ENCODE measurements at regions not wholly inside any gene's neighbourhood (a gene's known extent, or its start where the extent isn't known, plus 50 kb on each side); places are given as distances from the start of the nearest gene placed in this dataset.

DNA sequence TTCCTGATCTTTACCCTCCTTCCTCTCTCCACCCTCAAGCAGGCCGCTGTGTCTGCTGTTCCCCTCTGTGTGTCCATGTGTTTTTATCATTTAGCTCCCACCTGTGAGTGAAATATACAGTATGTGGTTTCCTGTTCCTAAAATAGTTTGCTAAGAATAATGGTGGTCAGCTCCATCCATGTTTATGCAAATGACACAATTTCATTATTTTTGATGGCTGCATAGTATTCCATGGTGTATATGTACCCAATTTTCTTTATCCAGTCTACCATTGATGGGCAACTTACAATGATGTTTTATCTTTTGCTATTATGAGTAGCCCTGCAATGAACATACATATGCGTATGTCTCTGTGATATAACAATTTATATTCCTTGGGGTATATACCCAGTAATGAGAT is 133.4 kb upstream of the RGS18 start:
- no peak for DNase-seq

DNA sequence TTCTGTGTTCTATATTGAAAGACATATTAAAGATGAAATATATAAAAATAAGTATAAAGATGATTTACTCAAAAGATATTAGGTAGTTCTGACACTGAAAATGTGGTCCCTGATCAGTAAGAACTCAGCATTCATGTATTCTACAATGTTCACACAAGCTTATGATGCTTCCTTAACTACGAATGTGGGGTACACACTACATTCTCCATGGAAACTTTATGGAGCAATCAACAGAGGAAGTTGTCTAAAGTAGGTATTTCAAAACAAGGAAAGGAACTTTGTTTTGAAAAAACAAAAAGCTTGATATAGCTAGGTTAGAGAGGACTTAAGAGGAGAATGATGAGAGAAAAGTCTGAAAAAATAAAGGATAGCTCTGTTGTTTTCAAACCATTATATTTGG is 119.7 kb upstream of the RGS18 start:
- no peak for DNase-seq

GRCh38 chr1:192045131-192045530 is 113.1 kb upstream of the RGS18 start:
- DNase-seq: no peak

DNA sequence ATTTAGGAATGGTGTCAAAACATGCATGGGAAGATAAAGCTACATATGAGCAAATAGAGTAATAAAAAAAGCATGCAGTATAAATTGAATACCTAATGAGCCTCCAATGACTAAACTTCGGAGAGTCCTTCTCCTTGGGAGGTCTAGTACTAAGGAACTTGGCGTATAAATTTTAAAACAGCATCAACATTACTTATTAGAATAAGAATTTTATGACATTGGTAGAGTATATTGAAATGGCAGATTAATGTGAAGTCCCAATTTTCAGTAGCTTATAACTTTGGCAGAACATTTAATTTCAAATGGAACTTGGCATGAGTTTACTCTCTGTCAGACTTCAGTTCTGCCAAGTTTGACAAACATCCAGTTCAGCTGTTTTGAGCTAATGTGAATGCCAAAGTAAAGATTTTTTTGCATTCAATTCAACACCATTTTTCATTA is 104.7 kb upstream of the RGS18 start:
- no peak for DNase-seq

GRCh38 chr1:192057766-192058165 is 100.5 kb upstream of the RGS18 start:
- DNase-seq: no peak

DNA sequence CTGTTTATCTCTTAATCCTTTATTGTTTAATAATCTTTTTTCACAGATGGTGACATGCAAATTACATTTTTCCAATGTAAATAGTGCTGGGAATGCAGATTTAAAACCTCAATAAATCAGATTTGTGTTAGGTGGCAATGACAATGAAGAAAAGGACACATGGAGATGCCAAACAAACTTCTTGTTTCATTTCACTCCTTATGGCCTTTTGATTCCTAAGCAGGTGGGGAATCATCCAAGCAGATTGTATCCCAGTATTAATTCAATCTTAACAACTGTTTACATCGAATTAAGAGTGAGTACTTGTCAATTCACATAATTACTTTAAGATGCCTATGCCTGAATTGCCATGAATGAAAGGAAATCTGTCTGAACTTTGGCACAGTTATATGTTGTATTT is 98.9 kb upstream of the RGS18 start:
- DNase-seq: no peak

GRCh38 chr1:192061556-192061955 is 96.7 kb upstream of the RGS18 start:
- no peak for DNase-seq

- DNase-seq: no peak
These were observed 93.2 kb upstream of the RGS18 start for GRCh38 chr1:192065087-192065486.

- no peak for DNase-seq
These were observed 92.1 kb upstream of the RGS18 start for GRCh38 chr1:192066202-192066601.

- DNase-seq: no peak
These were observed 90.9 kb upstream of the RGS18 start for GRCh38 chr1:192067360-192067759.

- DNase-seq: no peak
These were observed 88.0 kb upstream of the RGS18 start for GRCh38 chr1:192070213-192070612.

GRCh38 chr1:192080684-192081083 is 77.6 kb upstream of the RGS18 start:
- no peak for DNase-seq

GRCh38 chr1:192081359-192081758 is 76.9 kb upstream of the RGS18 start:
- DNase-seq: no peak

- no peak for DNase-seq
These were observed 71.6 kb upstream of the RGS18 start for GRCh38 chr1:192086644-192087043.

DNA sequence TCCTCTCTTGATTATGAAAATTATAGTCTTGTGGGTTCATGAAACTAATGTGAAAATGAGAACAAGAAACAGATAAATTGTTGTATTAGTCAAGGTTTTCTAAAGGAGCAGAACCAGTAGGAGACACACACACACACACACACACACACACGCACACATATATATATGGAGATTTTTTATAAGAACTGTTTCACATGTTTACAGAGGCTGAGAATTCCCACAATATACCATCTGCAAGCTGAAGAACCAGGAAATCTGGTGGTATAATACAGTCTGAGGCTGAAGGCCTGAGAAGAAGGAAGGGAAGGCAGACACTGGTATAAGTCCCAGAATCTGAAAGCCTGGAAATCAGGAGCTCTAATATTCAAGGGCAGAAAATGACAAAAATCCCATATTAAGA is 70.9 kb upstream of the RGS18 start:
- no peak for DNase-seq

- DNase-seq: no peak
These were observed 69.8 kb upstream of the RGS18 start for GRCh38 chr1:192088496-192088895.

DNA sequence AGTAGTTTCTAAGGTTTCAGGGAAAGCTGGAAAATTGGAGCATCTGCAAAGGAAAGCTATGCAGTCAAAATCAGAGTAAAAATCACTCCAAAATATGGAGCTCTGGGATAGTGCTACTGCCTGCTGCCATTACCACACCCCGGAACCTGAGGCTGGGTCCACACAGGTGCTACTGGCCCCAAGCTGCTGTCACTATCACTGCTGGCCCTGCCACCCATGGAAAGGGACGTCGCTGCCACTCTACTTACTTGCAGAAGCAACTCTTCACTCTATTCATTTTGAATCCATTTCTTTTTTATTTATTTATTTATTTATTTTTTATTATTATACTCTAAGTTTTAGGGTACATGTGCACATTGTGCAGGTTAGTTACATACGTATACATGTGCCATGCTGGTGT is 60.3 kb upstream of the RGS18 start:
- DNase-seq: no peak

- no peak for DNase-seq
These were observed 58.9 kb upstream of the RGS18 start for GRCh38 chr1:192099328-192099727.

DNA sequence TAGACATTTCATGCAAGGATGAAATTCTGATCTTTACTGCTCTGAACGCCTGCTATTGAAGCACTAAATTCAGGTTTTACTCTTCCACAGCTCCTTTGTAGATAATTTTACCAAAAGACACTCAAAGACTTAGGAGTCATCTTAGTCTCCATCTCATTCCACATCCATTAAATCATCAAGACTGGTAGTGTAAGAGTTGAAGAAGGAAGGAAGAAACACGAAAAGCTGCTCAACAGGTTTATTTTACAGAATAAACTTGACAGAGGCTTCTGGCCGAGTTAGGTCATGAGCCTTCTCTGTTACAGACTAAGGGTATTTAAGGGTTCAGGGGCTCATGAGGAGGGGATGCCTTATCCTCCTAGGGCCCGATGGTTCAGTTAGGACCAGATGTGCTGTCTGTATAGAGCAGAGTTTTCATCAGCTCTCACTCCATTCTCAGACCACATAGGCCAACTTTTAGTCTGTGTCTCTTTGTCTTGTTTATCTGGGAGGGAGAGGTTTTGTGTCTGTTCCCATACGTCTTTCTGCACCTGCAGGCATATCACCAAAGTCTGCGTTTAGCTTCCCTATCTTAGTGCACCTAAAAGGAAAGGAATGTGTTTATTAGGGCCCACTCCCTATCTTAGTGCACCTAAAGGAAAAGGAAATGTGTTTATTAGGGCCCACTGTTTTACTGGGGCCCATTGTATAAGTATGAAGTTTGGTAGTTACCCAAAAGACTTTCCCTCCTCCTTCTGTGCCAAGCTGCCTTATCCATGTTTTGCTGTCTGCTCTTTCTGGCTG is 57.4 kb upstream of the RGS18 start:
- DNase-seq: no peak

DNA sequence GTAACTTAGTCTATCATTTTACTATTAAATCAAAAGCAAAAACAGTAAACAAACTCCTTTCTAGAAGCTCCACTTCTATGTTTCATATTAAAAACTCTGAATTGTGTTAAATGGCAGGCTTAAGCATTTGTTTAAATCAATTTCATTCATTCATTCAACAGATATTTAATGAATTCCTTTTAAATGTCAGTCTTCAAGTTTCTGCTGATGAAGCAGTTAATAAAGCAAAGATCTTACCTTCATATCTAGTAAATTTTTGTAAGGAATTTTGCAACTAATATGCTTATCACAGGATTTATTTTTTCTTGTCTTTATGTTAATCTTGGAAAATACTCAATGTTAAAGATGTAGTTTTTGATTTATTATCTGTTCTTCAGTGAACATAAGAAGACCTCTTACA is 54.1 kb upstream of the RGS18 start:
- DNase-seq: no peak

DNA sequence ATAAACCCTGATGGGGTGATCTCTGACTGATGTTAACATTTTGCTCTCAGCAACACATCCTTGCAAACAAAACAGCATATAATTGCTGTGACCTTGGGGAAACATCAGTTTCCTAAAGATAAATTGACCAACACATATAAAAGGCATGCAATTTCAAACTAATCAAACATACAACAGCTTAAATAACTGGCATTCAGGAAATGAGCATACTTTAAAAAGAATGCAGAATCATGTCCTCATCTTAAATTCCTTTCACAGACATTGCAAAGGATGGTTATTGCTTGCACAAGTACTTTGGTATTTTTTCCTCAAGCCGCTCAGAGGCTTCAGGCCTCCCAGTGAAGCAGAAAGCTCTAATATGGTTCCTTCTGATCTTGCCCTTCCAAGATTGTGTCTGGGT is 53.4 kb upstream of the RGS18 start:
- no peak for DNase-seq

DNA sequence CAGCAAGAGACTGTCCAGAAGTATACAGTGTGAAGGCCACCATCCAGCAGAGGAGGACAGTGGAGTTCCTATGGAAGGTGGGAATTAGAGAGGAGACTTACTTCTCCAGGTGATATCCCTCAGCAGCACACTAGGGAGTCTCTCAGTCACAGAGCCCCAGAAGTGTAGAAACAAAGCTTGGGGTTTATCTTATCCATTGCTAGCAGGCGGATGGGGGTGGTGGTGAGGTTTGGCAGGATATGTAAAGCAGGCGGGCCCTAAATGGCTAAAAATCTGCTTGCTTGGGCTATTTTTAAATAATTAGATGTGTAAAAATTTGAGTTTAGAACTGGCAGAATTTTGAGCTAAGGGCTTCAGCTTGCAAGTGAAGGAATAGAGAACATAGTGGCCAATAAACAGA is 50.1 kb upstream of the RGS18 start:
- no peak for DNase-seq
